Tibial artery (tissue), 4 donors: ENCODE measurements at regions not wholly inside any gene's neighbourhood (a gene's known extent, or its start where the extent isn't known, plus 50 kb on each side); places are given as distances from the start of the nearest gene placed in this dataset.

Source experiments
- DNase-seq, 2 donors: peaks; one replicate each; pipeline ENCODE4 v3.0.0-alpha.2; 2019
- H3K27ac ChIP-seq, 2 donors: fragments of 200-600 bp; sonication (generic) in 1 of 2; 1 replicate in 1 of 2; 2 replicates in 1 of 2; pipeline ENCODE4 v1.5.1; 2018 to 2019; ENCODE audit warnings: mild to moderate bottlenecking in 1 of 2
- H3K27me3 ChIP-seq, 2 donors: fragments of 200-600 bp; sonication (generic) in 1 of 2; one replicate each; pipeline versions ENCODE4 v1.5.1 to v1.6.0; 2016 to 2019
- H3K36me3 ChIP-seq, 3 donors: fragments of 200-600 bp; sonication (generic) in 2 of 3; one replicate each; pipeline ENCODE4 v1.5.1; 2016 to 2019; ENCODE audit warnings: mild to moderate bottlenecking in 2 of 3
- H3K4me1 ChIP-seq, 4 donors: fragments of 200-600 bp; sonication (generic) in 2 of 4; 1 replicate in 3 of 4; 2 replicates in 1 of 4; pipeline ENCODE4 v1.5.1; 2016 to 2019
- H3K4me3 ChIP-seq, 2 donors: fragments of 200-600 bp; sonication (generic) in 1 of 2; 1 replicate in 1 of 2; 2 replicates in 1 of 2; pipeline ENCODE4 v1.5.1; 2018 to 2019; ENCODE audit warnings: mild to moderate bottlenecking in 2 of 2
- H3K9me3 ChIP-seq, 3 donors: fragments of 200-600 bp; sonication (generic) in 1 of 3; one replicate each; pipeline ENCODE4 v1.5.1; 2016 to 2019
- intact Hi-C: fragments of 100-400 bp; cut with DNase I; formaldehyde crosslinking; loops from one replicate; pipeline ENCODE4 v1.15.0; 2023; ENCODE audit warnings: low total_unique reads
- TF ChIP-seq, protein P1 (sequence below), 2 experiments: fragments of 200-600 bp in 1 of 2; fragments of 450-650 bp in 1 of 2; IDR thresholded peaks; one replicate each; pipeline ENCODE4 v1.5.1; 2017 to 2019; ENCODE audit warnings: antibody characterized with exemption in 2 of 2, mild to moderate bottlenecking in 1 of 2, moderate library complexity in 1 of 2

GRCh38 chr6:163779727-163780284 lies 365.3 kb downstream of the QKI start:
- Histone ChIP-seq H3K4me3 (no peak overlapping the region), H3K36me3 (no peaks in the 10 kb centered on the region), H3K9me3 (no peaks in the 10 kb centered on the region), H3K27ac (no peak overlapping the region), H3K27me3 (no peaks in the 10 kb centered on the region), H3K4me1 (no peaks in the 10 kb centered on the region)
- TF ChIP-seq, protein P1, sequence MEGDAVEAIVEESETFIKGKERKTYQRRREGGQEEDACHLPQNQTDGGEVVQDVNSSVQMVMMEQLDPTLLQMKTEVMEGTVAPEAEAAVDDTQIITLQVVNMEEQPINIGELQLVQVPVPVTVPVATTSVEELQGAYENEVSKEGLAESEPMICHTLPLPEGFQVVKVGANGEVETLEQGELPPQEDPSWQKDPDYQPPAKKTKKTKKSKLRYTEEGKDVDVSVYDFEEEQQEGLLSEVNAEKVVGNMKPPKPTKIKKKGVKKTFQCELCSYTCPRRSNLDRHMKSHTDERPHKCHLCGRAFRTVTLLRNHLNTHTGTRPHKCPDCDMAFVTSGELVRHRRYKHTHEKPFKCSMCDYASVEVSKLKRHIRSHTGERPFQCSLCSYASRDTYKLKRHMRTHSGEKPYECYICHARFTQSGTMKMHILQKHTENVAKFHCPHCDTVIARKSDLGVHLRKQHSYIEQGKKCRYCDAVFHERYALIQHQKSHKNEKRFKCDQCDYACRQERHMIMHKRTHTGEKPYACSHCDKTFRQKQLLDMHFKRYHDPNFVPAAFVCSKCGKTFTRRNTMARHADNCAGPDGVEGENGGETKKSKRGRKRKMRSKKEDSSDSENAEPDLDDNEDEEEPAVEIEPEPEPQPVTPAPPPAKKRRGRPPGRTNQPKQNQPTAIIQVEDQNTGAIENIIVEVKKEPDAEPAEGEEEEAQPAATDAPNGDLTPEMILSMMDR (IDR thresholded peaks at IDR 0.05) = no peak
- DNase-seq = no peak
- intact Hi-C loops = no loop called here

DNA sequence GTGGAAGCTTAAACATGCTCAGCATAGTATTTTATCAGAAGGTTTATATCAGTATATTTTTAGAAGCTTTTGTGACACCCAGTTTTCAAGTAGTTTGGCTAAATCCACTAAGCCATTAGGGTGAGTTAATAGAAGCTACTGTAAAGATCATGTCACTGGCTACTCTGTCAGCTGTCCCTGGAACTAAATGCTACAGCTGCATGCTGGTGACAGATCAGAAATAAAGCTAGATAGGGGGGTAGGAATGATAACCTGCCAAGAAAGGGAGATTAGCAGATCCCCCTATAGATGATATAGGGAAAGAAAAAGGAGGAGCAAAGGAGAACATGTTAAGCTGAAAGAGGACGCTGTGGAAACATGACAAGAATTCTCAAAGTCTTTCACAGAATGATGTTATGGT lies 363.2 kb downstream of the QKI start:
- intact Hi-C loops = no loop called here
- H3K27me3 ChIP-seq = no peaks in the 10 kb centered on the region
- H3K4me3 ChIP-seq = no peak overlapping the region
- DNase-seq = no peak
- no peak overlapping the region for H3K27ac ChIP-seq
- H3K4me1 ChIP-seq = no peaks in the 10 kb centered on the region
- TF ChIP-seq, protein P1 (IDR thresholded peaks at IDR 0.05) = no peak
- no peaks in the 10 kb centered on the region for H3K36me3 ChIP-seq
- H3K9me3 ChIP-seq = no peaks in the 10 kb centered on the region

DNA sequence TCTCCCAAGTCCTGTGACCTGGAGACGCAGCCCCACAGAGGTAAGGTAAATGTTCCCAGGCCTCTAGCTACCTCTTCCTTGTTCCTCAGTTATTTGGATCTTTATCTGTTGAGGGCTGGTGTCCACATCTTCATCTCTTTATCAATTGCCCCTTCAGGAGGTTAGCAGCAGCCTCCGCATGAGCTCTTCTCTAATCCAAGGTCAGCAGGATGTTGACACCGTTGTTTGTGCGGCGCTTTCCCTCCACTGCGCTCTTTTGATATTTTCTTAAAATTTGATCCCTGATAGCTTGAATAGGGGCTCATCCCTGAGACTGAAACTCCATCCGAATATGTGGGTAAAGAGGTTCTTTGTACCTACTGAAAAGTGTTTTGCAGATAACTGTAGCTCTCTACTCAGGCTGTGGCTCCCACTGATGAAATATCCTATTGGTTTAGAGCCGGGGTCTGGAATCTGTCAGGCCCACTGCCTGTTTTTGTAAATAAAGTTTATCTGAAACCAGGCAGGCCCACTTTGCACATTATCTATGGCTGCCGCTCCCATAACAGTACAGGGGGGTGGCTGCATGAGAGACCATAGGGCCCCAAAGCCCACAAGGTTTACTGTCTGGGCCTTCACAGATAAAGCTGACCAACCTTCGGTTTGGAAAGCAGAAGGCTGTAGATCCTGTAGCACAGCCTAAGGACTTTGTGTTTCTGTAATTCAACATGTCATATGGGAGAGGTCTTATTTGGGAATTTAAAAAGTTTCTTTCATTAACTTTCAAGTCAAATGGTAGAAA lies 362.6 kb downstream of the QKI start:
- Histone ChIP-seq H3K27ac (no peak overlapping the region), H3K4me3 (no peak overlapping the region), H3K4me1 (no peaks in the 10 kb centered on the region), H3K27me3 (no peaks in the 10 kb centered on the region), H3K9me3 (no peaks in the 10 kb centered on the region), H3K36me3 (no peaks in the 10 kb centered on the region)
- no peak for DNase-seq
- intact Hi-C loops = no loop called here
- TF ChIP-seq, protein P1 (IDR thresholded peaks at IDR 0.05) = no peak

DNA sequence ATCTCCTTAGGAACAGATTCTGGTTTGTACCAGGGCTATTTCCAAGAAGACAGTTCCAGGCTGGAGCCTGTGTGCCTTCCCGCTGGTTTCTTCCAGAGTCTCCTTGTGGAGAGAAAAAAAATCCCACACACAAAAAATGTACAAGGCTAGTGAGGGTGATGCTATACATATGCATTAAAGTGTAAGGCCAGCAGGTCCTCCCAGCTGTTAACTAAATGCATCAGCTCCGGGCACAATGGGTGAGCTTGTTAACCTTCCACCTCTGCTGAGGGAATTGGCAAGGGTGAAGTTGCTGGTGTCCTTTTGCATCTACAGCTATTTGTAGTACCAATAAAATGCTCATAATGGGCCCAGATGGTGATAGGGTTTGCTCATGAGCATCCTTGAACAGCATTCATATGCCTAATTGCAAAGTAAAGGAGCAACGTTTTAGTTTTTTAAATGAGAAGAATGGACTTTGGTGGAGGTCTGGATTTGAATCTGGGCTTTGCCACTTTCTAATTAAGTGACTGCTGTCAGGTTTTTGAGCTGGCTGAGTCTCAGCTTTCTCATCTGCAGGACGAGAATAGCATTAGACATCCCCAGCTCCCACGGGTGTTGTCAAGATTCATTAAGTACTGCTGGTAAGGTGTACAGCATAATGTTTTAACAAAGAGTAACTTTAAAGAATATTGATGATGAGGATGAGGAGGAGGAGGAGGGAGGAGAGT lies 361.8 kb downstream of the QKI start:
- Histone ChIP-seq H3K9me3 (no peaks in the 10 kb centered on the region), H3K27me3 (no peaks in the 10 kb centered on the region), H3K4me3 (no peak overlapping the region), H3K36me3 (no peaks in the 10 kb centered on the region), H3K27ac (no peak overlapping the region), H3K4me1 (no peaks in the 10 kb centered on the region)
- TF ChIP-seq, protein P1 (IDR thresholded peaks at IDR 0.05) = no peak
- no peak for DNase-seq
- intact Hi-C loops = no loop called here

- TF ChIP-seq, protein P1 (IDR thresholded peaks at IDR 0.05) = no peak
- intact Hi-C loops = no loop called here
- no peaks in the 10 kb centered on the region for H3K9me3 ChIP-seq
- H3K36me3 ChIP-seq = no peaks in the 10 kb centered on the region
- H3K4me1 ChIP-seq = no peaks in the 10 kb centered on the region
- H3K27me3 ChIP-seq = no peaks in the 10 kb centered on the region
- no peak for DNase-seq
- no peak overlapping the region for H3K27ac ChIP-seq
- no peak overlapping the region for H3K4me3 ChIP-seq
Observed at GRCh38 chr6:163775313-163775712, 360.8 kb downstream of the QKI start.
